ENCODE measurements at regions not wholly inside any gene's neighbourhood (a gene's known extent, or its start where the extent isn't known, plus 50 kb on each side); places are given as distances from the start of the nearest gene placed in this dataset.

- Histone ChIP-seq H3K4me1 (ENCODE audit: control insufficient read depth, insufficient read depth, low read length) (no peaks in the 10 kb centered on the region), H3K36me3 (ENCODE audit: control insufficient read depth, insufficient read depth, low read length) (no peaks in the 10 kb centered on the region), H3K27ac (ENCODE audit: low read length) (no peak overlapping the region), H3K4me3 (ENCODE audit: low read length) (no peak overlapping the region), H3K9me3 (ENCODE audit: control insufficient read depth, insufficient read depth, low read length) (peaks cover 16% of the 10 kb centered on the region), H3K27me3 (ENCODE audit: control insufficient read depth, insufficient read depth, low read length) (no peaks in the 10 kb centered on the region)
- ATAC-seq, result no peak
- Mint-ChIP-seq H3K36me3 (peaks cover 18% of the 10 kb centered on the region), H3K27me3 (ENCODE audit: low read depth in 2 of 2) (no peaks in the 10 kb centered on the region), H3K4me3 (no peak overlapping the region), H3K9me3 (peaks cover 7 to 17% of the 10 kb centered on the region in 2 donors), H3K4me1 (no peaks in the 10 kb centered on the region), H3K27ac (no peak overlapping the region)
- no peak for TF ChIP-seq CTCF (IDR thresholded peaks at IDR 0.05)
- intact Hi-C loops (cut with micrococcal nuclease), result no loop called here
- DNase-seq, result no peak
- WGBS (ENCODE audit: insufficient coverage), result 76% methylated on average over 3 of the region's 3 CpGs
These were observed 129.2 kb downstream of the HTR1B start for GRCh38 chr6:77334093-77334492.

GRCh38 chr6:77332915-77333623 lies 130.2 kb downstream of the HTR1B start:
- H3K4me3 Mint-ChIP-seq, result no peak overlapping the region
- Histone ChIP-seq H3K4me1 (ENCODE audit: control insufficient read depth, insufficient read depth, low read length) (no peaks in the 10 kb centered on the region), H3K9me3 (ENCODE audit: control insufficient read depth, insufficient read depth, low read length) (peaks cover 16% of the 10 kb centered on the region), H3K4me3 (ENCODE audit: low read length) (no peak overlapping the region), H3K27ac (ENCODE audit: low read length) (no peak overlapping the region), H3K27me3 (ENCODE audit: control insufficient read depth, insufficient read depth, low read length) (no peaks in the 10 kb centered on the region), H3K36me3 (ENCODE audit: control insufficient read depth, insufficient read depth, low read length) (no peaks in the 10 kb centered on the region)
- peaks cover 7 to 12% of the 10 kb centered on the region in 2 donors for H3K9me3 Mint-ChIP-seq
- no peak for DNase-seq
- H3K36me3 Mint-ChIP-seq, result peaks cover 12% of the 10 kb centered on the region
- H3K27me3 Mint-ChIP-seq (ENCODE audit: low read depth in 2 of 2), result no peaks in the 10 kb centered on the region
- H3K27ac Mint-ChIP-seq, result no peak overlapping the region
- WGBS (ENCODE audit: insufficient coverage), result 94% methylated on average over 15 of the region's 15 CpGs
- no peak for TF ChIP-seq CTCF (IDR thresholded peaks at IDR 0.05)
- intact Hi-C loops (cut with micrococcal nuclease), result no loop called here
- no peak for ATAC-seq
- H3K4me1 Mint-ChIP-seq, result no peaks in the 10 kb centered on the region

GRCh38 chr6:77326711-77327110 lies 136.6 kb downstream of the HTR1B start:
- H3K27me3 ChIP-seq (ENCODE audit: control insufficient read depth, insufficient read depth, low read length), result no peaks in the 10 kb centered on the region
- Mint-ChIP-seq H3K36me3 (peaks cover 17% of the 10 kb centered on the region), H3K4me3 (no peak overlapping the region), H3K27ac (no peak overlapping the region), H3K4me1 (no peaks in the 10 kb centered on the region), H3K27me3 (ENCODE audit: low read depth in 2 of 2) (no peaks in the 10 kb centered on the region), H3K9me3 (peaks cover 12 to 16% of the 10 kb centered on the region in 2 donors)
- H3K9me3 ChIP-seq (ENCODE audit: control insufficient read depth, insufficient read depth, low read length), result no peaks in the 10 kb centered on the region
- WGBS (ENCODE audit: insufficient coverage), result 69% methylated on average over 3 of the region's 3 CpGs
- ATAC-seq (no peak), DNase-seq (no peak)
- H3K36me3 ChIP-seq (ENCODE audit: control insufficient read depth, insufficient read depth, low read length), result no peaks in the 10 kb centered on the region
- H3K27ac ChIP-seq (ENCODE audit: low read length), result no peak overlapping the region
- no peak for TF ChIP-seq CTCF (IDR thresholded peaks at IDR 0.05)
- no peak overlapping the region for H3K4me3 ChIP-seq (ENCODE audit: low read length)
- intact Hi-C loops (cut with micrococcal nuclease), result no loop called here
- H3K4me1 ChIP-seq (ENCODE audit: control insufficient read depth, insufficient read depth, low read length), result no peaks in the 10 kb centered on the region

- ATAC-seq (no peak), DNase-seq (no peak)
- H3K36me3 Mint-ChIP-seq, result peaks cover 17% of the 10 kb centered on the region
- H3K36me3 ChIP-seq (ENCODE audit: control insufficient read depth, insufficient read depth, low read length), result no peaks in the 10 kb centered on the region
- no peak overlapping the region for H3K27ac Mint-ChIP-seq
- no peaks in the 10 kb centered on the region for H3K4me1 Mint-ChIP-seq
- TF ChIP-seq CTCF (IDR thresholded peaks at IDR 0.05), result no peak
- no peak overlapping the region for H3K4me3 ChIP-seq (ENCODE audit: low read length)
- H3K9me3 Mint-ChIP-seq, result peaks cover 12 to 16% of the 10 kb centered on the region in 2 donors
- H3K4me1 ChIP-seq (ENCODE audit: control insufficient read depth, insufficient read depth, low read length), result no peaks in the 10 kb centered on the region
- H3K27me3 Mint-ChIP-seq (ENCODE audit: low read depth in 2 of 2), result no peaks in the 10 kb centered on the region
- H3K27ac ChIP-seq (ENCODE audit: low read length), result no peak overlapping the region
- no peak overlapping the region for H3K4me3 Mint-ChIP-seq
- WGBS (ENCODE audit: insufficient coverage), result 75% methylated on average over 1 of the region's 3 CpGs
- no peaks in the 10 kb centered on the region for H3K9me3 ChIP-seq (ENCODE audit: control insufficient read depth, insufficient read depth, low read length)
- no peaks in the 10 kb centered on the region for H3K27me3 ChIP-seq (ENCODE audit: control insufficient read depth, insufficient read depth, low read length)
- intact Hi-C loops (cut with micrococcal nuclease), result no loop called here
These were observed 137.3 kb downstream of the HTR1B start for GRCh38 chr6:77326029-77326428.

All from natural killer cell (primary cell).